Panc1 (cell line): ENCODE measurements at regions not wholly inside any gene's neighbourhood (a gene's known extent, or its start where the extent isn't known, plus 50 kb on each side); places are given as distances from the start of the nearest gene placed in this dataset.

Source experiments
- ATAC-seq: fragments of 200-7000 bp; cut with Tn5 transposase; 2 replicates; pipeline ENCODE4 v1.9.1; 2020; ENCODE audit warnings: mild to moderate bottlenecking, moderate library complexity
- BruUV-seq: library from RNA; stranded (reverse); fragments of 400-500 nt; replicated peaks from 2 replicates; lab custom pipeline; 2021; lab: Mats Ljungman, UMichigan
- CTCF ChIA-PET: fragments of 300-600 bp; sonication (Branson Sonifier 250); formaldehyde crosslinking; loops from one replicate; lab custom pipeline; 2022; ENCODE audit warnings: antibody characterized with exemption; lab: Charles Lee
- POLR2A ChIA-PET: fragments of 300-600 bp; sonication (Branson Sonifier 250); formaldehyde crosslinking; loops from one replicate; lab custom pipeline; 2022; ENCODE audit warnings: antibody characterized with exemption; lab: Charles Lee
- DNase-seq: peaks from one replicate; pipeline ENCODE4 v3.0.0-alpha.2; 2010; ENCODE audit warnings: low read depth, low spot score
- H3K27ac ChIP-seq: 2 replicates; pipeline ENCODE4 v1.5.1; 2011; ENCODE audit warnings: mild to moderate bottlenecking, low read length, inconsistent platforms
- H3K27me3 ChIP-seq: fragments of 200-500 bp; sonication (Bioruptor generic); 2 replicates; pipeline ENCODE4 v1.6.0; 2014; ENCODE audit warnings: low read length, inconsistent platforms; ENCODE audit not compliant: control insufficient read depth, insufficient read depth
- H3K36me3 ChIP-seq: fragments of 200-500 bp; sonication (Bioruptor generic); 2 replicates; pipeline ENCODE4 v1.5.1; 2014; ENCODE audit warnings: inconsistent platforms, mild to moderate bottlenecking, low read length, moderate library complexity; ENCODE audit not compliant: control insufficient read depth, insufficient read depth
- H3K4me1 ChIP-seq: 2 replicates; pipeline ENCODE4 v1.5.1; 2011; ENCODE audit warnings: inconsistent platforms, mild to moderate bottlenecking, low read length, moderate library complexity; ENCODE audit not compliant: control insufficient read depth, insufficient read depth
- H3K4me3 ChIP-seq, 2 experiments: 2 replicates each; pipeline ENCODE4 v1.5.1; 2011 to 2012; ENCODE audit warnings: low read depth in 2 of 2, low read length in 2 of 2, mild to moderate bottlenecking in 2 of 2, inconsistent platforms in 1 of 2, moderate library complexity in 1 of 2
- H3K9me3 ChIP-seq: fragments of 200-500 bp; sonication (Bioruptor generic); 2 replicates; pipeline ENCODE4 v1.5.1; 2014; ENCODE audit warnings: low read depth, mild to moderate bottlenecking, inconsistent platforms, low read length, moderate library complexity; ENCODE audit not compliant: control insufficient read depth, insufficient read depth
- CTCF ChIP-seq: fragments of 450-650 bp; IDR thresholded peaks from 2 replicates; pipeline ENCODE4 v1.5.1; 2017; ENCODE audit warnings: mild to moderate bottlenecking
- POLR2AphosphoS5 ChIP-seq: IDR thresholded peaks from 2 replicates; pipeline ENCODE4 v1.6.1; 2012; ENCODE audit warnings: mild to moderate bottlenecking, low read depth, low read length, moderate library complexity
- REST ChIP-seq, 2 experiments: IDR thresholded peaks; 2 replicates each; pipeline ENCODE4 v1.6.1; 2011 to 2012; ENCODE audit warnings: low read depth in 2 of 2, control low read depth in 1 of 2, low read length in 1 of 2, mild to moderate bottlenecking in 1 of 2, moderate library complexity in 1 of 2; ENCODE audit not compliant: insufficient read depth in 1 of 2
- SIN3A ChIP-seq: IDR thresholded peaks from 2 replicates; pipeline ENCODE4 v1.6.1; 2012; ENCODE audit warnings: low read depth, mild to moderate bottlenecking, low read length, moderate library complexity, borderline replicate concordance; ENCODE audit not compliant: insufficient read depth
- TCF7L2 ChIP-seq: IDR thresholded peaks from 2 replicates; pipeline ENCODE4 v1.6.1; 2011; ENCODE audit warnings: mild to moderate bottlenecking, low read depth, low read length, inconsistent platforms
- in situ Hi-C: cut with HindIII; loops from 2 replicates; pipeline ENCODE4 v1.10.0; 2016; ENCODE audit warnings: low sequenced_read_pairs, low pct_unique_long_range_greater_than_20kb
- intact Hi-C: fragments of 100-400 bp; cut with micrococcal nuclease; formaldehyde crosslinking; loops from one replicate; pipeline ENCODE4 v1.10.0; 2022; ENCODE audit not compliant: unreplicated experiment

GRCh38 chr9:113771199-113771598 lies 104.9 kb upstream of the ZNF618 start:
- Histone ChIP-seq H3K9me3 (no peaks in the 10 kb centered on the region), H3K4me3 (no peak overlapping the region), H3K4me1 (no peaks in the 10 kb centered on the region), H3K36me3 (no peaks in the 10 kb centered on the region), H3K27me3 (no peaks in the 10 kb centered on the region), H3K27ac (no peak overlapping the region)
- ChIA-PET CTCF (no interaction called here), POLR2A (no interaction called here)
- intact Hi-C loops = no loop called here
- no TSS peak for BruUV-seq
- DNase-seq (no peak), ATAC-seq (no peak)
- in situ Hi-C loops = no loop called here
- no peak for TF ChIP-seq POLR2AphosphoS5
- TF ChIP-seq REST (IDR thresholded peaks at IDR 0.05; ENCODE audit: insufficient read depth in 1 of 2, low read depth in 2 of 2, low read length in 1 of 2) = no peak
- no peak for TF ChIP-seq TCF7L2
- no peak for TF ChIP-seq CTCF

GRCh38 chr9:113772121-113772810 lies 103.8 kb upstream of the ZNF618 start:
- ChIA-PET POLR2A (no interaction called here), CTCF (no interaction called here)
- TF ChIP-seq REST (IDR thresholded peaks at IDR 0.05; ENCODE audit: insufficient read depth in 1 of 2, low read depth in 2 of 2, low read length in 1 of 2) (no peak), SIN3A (no peak), CTCF (no peak), TCF7L2 (no peak), POLR2AphosphoS5 (no peak)
- Histone ChIP-seq H3K36me3 (no peaks in the 10 kb centered on the region), H3K9me3 (no peaks in the 10 kb centered on the region), H3K4me3 (no peak overlapping the region), H3K4me1 (no peaks in the 10 kb centered on the region), H3K27ac (no peak overlapping the region), H3K27me3 (no peaks in the 10 kb centered on the region)
- in situ Hi-C loops = no loop called here
- no TSS peak for BruUV-seq
- DNase-seq (no peak), ATAC-seq (no peak)
- intact Hi-C loops = no loop called here
